Gastroesophageal sphincter (tissue), 4 donors: ENCODE measurements at regions not wholly inside any gene's neighbourhood (a gene's known extent, or its start where the extent isn't known, plus 50 kb on each side); places are given as distances from the start of the nearest gene placed in this dataset.
"Not testable (repeated sequence)": the region's sequence is repeated elsewhere in the genome, so short reads cannot be mapped to it uniquely, and the experiment has no call there.

Experiments
- ATAC-seq: fragments of 150-250 bp; one replicate; pipeline ENCODE4 v1.9.1; 2016; ENCODE audit warnings: mild to moderate bottlenecking, moderate library complexity
- H3K27ac ChIP-seq, 4 donors: fragments of 200-600 bp; sonication (generic) in 3 of 4; 1 replicate in 3 of 4; 2 replicates in 1 of 4; pipeline ENCODE4 v1.5.1; 2016 to 2019
- H3K27me3 ChIP-seq: fragments of 200-600 bp; sonication (generic); one replicate; pipeline ENCODE4 v1.5.1; 2019
- H3K36me3 ChIP-seq, 2 donors: fragments of 200-600 bp; sonication (generic); one replicate each; pipeline ENCODE4 v1.5.1; 2019; ENCODE audit warnings: control low read depth in 1 of 2
- H3K4me1 ChIP-seq, 3 donors: fragments of 200-600 bp; sonication (generic); 1 replicate in 2 of 3; 2 replicates in 1 of 3; pipeline ENCODE4 v1.5.1; 2016 to 2019; ENCODE audit warnings: control low read depth in 2 of 3
- H3K4me3 ChIP-seq, 2 donors: fragments of 200-600 bp; sonication (generic); one replicate each; pipeline ENCODE4 v1.5.1; 2019; ENCODE audit warnings: mild to moderate bottlenecking in 1 of 2, moderate library complexity in 1 of 2
- H3K9me3 ChIP-seq, 3 donors: fragments of 200-600 bp; sonication (generic); one replicate each; pipeline ENCODE4 v1.5.1; 2017 to 2019; ENCODE audit warnings: control low read depth in 2 of 3
- CTCF ChIP-seq, 4 experiments: fragments of 200-600 bp in 2 of 4; fragments of 450-650 bp in 2 of 4; sonication (generic) in 1 of 4; IDR thresholded peaks; one replicate each; pipeline ENCODE4 v1.5.1; 2017 to 2019; ENCODE audit warnings: antibody characterized with exemption in 4 of 4, mild to moderate bottlenecking in 2 of 4, moderate library complexity in 2 of 4
- EP300 ChIP-seq: sonication (generic); formaldehyde crosslinking; IDR thresholded peaks from one replicate; pipeline ENCODE4 v1.6.1; 2017; ENCODE audit warnings: antibody characterized with exemption, mild to moderate bottlenecking
- POLR2A ChIP-seq, 2 donors: fragments of 450-650 bp; IDR thresholded peaks; one replicate each; pipeline ENCODE4 v1.6.1; 2017; ENCODE audit warnings: antibody characterized with exemption in 2 of 2, mild to moderate bottlenecking in 2 of 2, moderate library complexity in 1 of 2
- POLR2AphosphoS5 ChIP-seq: sonication (generic); formaldehyde crosslinking; IDR thresholded peaks from one replicate; pipeline ENCODE4 v1.6.1; 2017; ENCODE audit warnings: antibody characterized with exemption
- WGBS, 2 donors: methylation state at CpG; one replicate each; pipeline ENCODE4 v1.1.5; 2018; ENCODE audit warnings: low coverage in 1 of 2; 5-methylcytosine and 5-hydroxymethylcytosine counted together

GRCh38 chr1:66468722-66469121 lies 65.2 kb upstream of the SGIP1 start:
- ATAC-seq, result no peak
- H3K27me3 ChIP-seq, result no peaks in the 10 kb centered on the region
- no peaks in the 10 kb centered on the region for H3K9me3 ChIP-seq
- no peak for TF ChIP-seq POLR2A (IDR thresholded peaks at IDR 0.05)
- TF ChIP-seq POLR2AphosphoS5, result no peak
- no peak for TF ChIP-seq EP300
- no peak for TF ChIP-seq CTCF (IDR thresholded peaks at IDR 0.05)
- no peaks in the 10 kb centered on the region for H3K4me1 ChIP-seq
- H3K36me3 ChIP-seq, result no peaks in the 10 kb centered on the region
- H3K27ac ChIP-seq, result no peak overlapping the region
- WGBS, 2 donors, result 44 to 85% methylated on average over 2 of the region's 2 CpGs
- H3K4me3 ChIP-seq, result no peak overlapping the region

DNA sequence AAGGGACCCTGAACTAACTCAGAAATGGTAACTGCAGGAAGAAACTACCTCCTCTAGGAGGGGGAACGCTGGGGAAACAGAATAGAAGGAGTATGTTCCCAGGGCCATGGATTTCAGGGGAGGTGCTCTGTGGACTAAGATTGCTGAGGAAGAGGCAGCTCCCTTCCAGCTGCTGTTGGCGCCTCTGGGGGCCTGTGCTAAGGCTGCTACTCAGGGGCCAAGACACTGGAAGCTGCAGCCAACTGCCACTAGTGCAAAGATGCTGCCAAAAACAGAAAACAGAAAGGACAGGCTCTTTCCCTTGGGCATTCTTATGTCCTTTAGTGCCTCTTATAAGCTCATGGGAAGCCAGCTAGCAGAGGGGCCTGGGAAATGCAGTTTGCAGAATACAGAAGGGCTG lies 58.0 kb upstream of the SGIP1 start:
- ATAC-seq, result no peak
- Histone ChIP-seq H3K9me3 (no peaks in the 10 kb centered on the region), H3K27ac (no peak overlapping the region), H3K4me1 (no peaks in the 10 kb centered on the region), H3K27me3 (no peaks in the 10 kb centered on the region), H3K4me3 (no peak overlapping the region), H3K36me3 (no peaks in the 10 kb centered on the region)
- 67 to 82% methylated on average over 1 to 2 of the region's 2 CpGs for WGBS, 2 donors
- no peak for TF ChIP-seq POLR2AphosphoS5
- TF ChIP-seq POLR2A (IDR thresholded peaks at IDR 0.05), result no peak

- Histone ChIP-seq H3K27me3 (no peaks in the 10 kb centered on the region), H3K9me3 (no peaks in the 10 kb centered on the region), H3K27ac (no peak overlapping the region), H3K4me1 (no peaks in the 10 kb centered on the region), H3K36me3 (no peaks in the 10 kb centered on the region), H3K4me3 (no peak overlapping the region)
- no peak for ATAC-seq
- 100% methylated on average over 1 of the region's 1 CpG for WGBS, 2 donors
- TF ChIP-seq CTCF (IDR thresholded peaks at IDR 0.05) (no peak), POLR2A (IDR thresholded peaks at IDR 0.05) (no peak), POLR2AphosphoS5 (no peak)
These were observed 57.2 kb upstream of the SGIP1 start for GRCh38 chr1:66476774-66477173.

DNA sequence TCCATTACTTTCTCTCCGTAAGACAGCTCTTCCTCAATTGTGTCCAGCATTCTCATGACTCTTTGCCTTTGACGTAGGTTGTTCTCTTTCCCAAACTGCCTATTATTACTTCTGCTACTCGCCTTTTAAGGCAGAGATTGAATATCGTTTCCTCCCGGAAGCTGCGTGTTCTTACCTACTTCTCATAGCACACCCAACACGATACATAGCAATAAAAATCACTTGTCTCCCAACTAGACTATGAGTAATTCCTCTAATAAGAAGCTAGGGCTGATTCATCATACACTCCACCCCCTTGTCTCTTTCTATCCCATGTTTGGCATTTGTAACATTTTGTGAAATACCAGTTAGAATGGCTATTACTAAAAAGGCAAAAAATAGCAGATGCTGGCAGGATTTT lies 55.8 kb upstream of the SGIP1 start:
- Histone ChIP-seq H3K9me3 (no peaks in the 10 kb centered on the region), H3K27ac (no peak overlapping the region), H3K4me1 (no peaks in the 10 kb centered on the region), H3K36me3 (no peaks in the 10 kb centered on the region), H3K27me3 (no peaks in the 10 kb centered on the region), H3K4me3 (no peak overlapping the region)
- 91 to 93% methylated on average over 2 to 7 of the region's 7 CpGs for WGBS, 2 donors
- TF ChIP-seq EP300 (no peak), CTCF (IDR thresholded peaks at IDR 0.05) (no peak), POLR2A (IDR thresholded peaks at IDR 0.05) (no peak), POLR2AphosphoS5 (no peak)
- ATAC-seq, result no peak

DNA sequence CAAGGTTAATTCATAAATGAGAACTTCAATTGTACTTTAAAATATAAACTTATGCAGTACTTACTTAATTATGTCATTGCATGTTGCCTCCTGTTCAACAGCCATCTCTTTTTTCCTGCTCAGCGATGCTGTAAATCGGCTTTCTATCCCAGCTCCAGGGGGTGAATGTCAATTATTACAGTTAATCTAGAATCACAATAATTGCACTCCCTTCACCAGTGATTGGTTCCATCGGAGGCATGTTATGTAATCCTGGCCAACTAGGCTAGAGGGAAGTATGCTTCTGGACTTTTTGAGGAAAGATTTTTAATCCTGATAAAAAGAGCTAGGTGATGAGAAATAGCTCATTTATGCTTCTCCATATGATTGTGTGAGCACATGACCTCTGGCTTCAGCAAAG lies 53.8 kb upstream of the SGIP1 start:
- TF ChIP-seq CTCF (IDR thresholded peaks at IDR 0.05), result no peak
- TF ChIP-seq EP300, result no peak
- no peak for TF ChIP-seq POLR2AphosphoS5
- no peak for TF ChIP-seq POLR2A (IDR thresholded peaks at IDR 0.05)
- Histone ChIP-seq H3K36me3 (no peaks in the 10 kb centered on the region), H3K27ac (no peak overlapping the region), H3K4me1 (no peaks in the 10 kb centered on the region), H3K27me3 (no peaks in the 10 kb centered on the region), H3K9me3 (no peaks in the 10 kb centered on the region), H3K4me3 (no peak overlapping the region)
- WGBS, 2 donors, result 68 to 79% methylated on average over 3 of the region's 3 CpGs
- no peak for ATAC-seq

- not testable (repeated sequence) for H3K4me1 ChIP-seq, H3K27me3 ChIP-seq, H3K27ac ChIP-seq, ATAC-seq, H3K9me3 ChIP-seq, H3K36me3 ChIP-seq, H3K4me3 ChIP-seq
- no CpG with 5 or more reads among the region's 15 CpGs for WGBS, 2 donors
These were observed 52.7 kb upstream of the SGIP1 start for GRCh38 chr1:66481215-66481614.
